K562 (cell line): ENCODE measurements at regions not wholly inside any gene's neighbourhood (a gene's known extent, or its start where the extent isn't known, plus 50 kb on each side); places are given as distances from the start of the nearest gene placed in this dataset.

Experiments used
- CBX2 ChIP-seq: fragments of 200-600 bp; sonication (generic); IDR thresholded peaks from one replicate; pipeline ENCODE4 v1.6.1; 2012; ENCODE audit warnings: mild to moderate bottlenecking, low read length, inconsistent platforms; ENCODE audit not compliant: insufficient read depth, poor library complexity, severe bottlenecking
- REST ChIP-seq, 2 experiments: fragments of 450-650 bp; formaldehyde crosslinking in 1 of 2; IDR thresholded peaks; 2 replicates each; pipeline versions ENCODE4 v1.4.0 to v1.6.1; 2014 to 2020; ENCODE audit warnings: mild to moderate bottlenecking in 2 of 2, borderline replicate concordance in 1 of 2, low read depth in 1 of 2
- SIN3A ChIP-seq, 2 experiments: fragments of 150-350 bp in 1 of 2; IDR thresholded peaks; 2 replicates each; pipeline ENCODE4 v1.6.1; 2011 to 2016; ENCODE audit warnings: borderline replicate concordance in 2 of 2, low read depth in 2 of 2, low read length in 2 of 2, mild to moderate bottlenecking in 2 of 2, moderate library complexity in 2 of 2; ENCODE audit not compliant: control insufficient read depth in 1 of 2
- USF2 ChIP-seq: sonication (generic); formaldehyde crosslinking; IDR thresholded peaks from 2 replicates; pipeline ENCODE4 v1.5.0; 2020; ENCODE audit warnings: missing genetic modification reagents
- ZNF174 ChIP-seq: fragments of 250-450 bp; sonication (Bioruptor Pico); IDR thresholded peaks from 2 replicates; pipeline ENCODE4 v1.4.0; 2020; ENCODE audit warnings: mild to moderate bottlenecking
- ZNF311 ChIP-seq: fragments of 250-450 bp; sonication (Bioruptor Pico); IDR thresholded peaks from 2 replicates; pipeline ENCODE4 v1.4.0; 2020; ENCODE audit warnings: mild to moderate bottlenecking, moderate library complexity
- TF ChIP-seq, protein P1 (sequence below): fragments of 450-650 bp; IDR thresholded peaks from 2 replicates; pipeline ENCODE4 v1.6.1; 2016; ENCODE audit warnings: mild to moderate bottlenecking, moderate library complexity

DNA sequence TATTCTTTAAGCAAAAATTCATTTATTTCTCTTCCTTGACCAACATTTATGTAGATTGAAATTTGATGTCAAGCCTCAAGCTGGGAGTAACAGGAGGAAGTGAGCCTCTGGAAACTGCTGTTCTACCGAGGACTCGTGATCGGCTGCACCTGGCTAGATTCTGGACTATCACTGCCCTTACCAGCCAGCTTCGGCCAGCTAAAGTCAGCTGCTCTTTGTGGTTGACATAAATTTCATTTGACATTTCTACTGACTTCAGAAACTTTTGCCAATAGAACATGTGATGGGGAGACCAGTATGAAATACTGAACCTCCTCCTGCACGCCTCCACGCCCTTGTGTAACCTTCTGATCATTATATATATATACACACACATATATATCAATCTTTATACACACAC is 74.2 kb upstream of the RGPD5 start (continued):
- TF ChIP-seq REST (IDR thresholded peaks at IDR 0.05; ENCODE audit: borderline replicate concordance) (no peak), REST (CRISPR knock-in tag; IDR thresholded peaks at IDR 0.05; ENCODE audit: low read depth) (no peak), USF2 (no peak), SIN3A (IDR thresholded peaks at IDR 0.05; ENCODE audit: borderline replicate concordance in 2 of 2, control insufficient read depth in 1 of 2, low read depth in 2 of 2, low read length in 2 of 2) (no peak), CBX2 (no peak), ZNF311 (CRISPR knock-in tag) (no peak), ZNF174 (CRISPR knock-in tag) (no peak)
- TF ChIP-seq, protein P1, sequence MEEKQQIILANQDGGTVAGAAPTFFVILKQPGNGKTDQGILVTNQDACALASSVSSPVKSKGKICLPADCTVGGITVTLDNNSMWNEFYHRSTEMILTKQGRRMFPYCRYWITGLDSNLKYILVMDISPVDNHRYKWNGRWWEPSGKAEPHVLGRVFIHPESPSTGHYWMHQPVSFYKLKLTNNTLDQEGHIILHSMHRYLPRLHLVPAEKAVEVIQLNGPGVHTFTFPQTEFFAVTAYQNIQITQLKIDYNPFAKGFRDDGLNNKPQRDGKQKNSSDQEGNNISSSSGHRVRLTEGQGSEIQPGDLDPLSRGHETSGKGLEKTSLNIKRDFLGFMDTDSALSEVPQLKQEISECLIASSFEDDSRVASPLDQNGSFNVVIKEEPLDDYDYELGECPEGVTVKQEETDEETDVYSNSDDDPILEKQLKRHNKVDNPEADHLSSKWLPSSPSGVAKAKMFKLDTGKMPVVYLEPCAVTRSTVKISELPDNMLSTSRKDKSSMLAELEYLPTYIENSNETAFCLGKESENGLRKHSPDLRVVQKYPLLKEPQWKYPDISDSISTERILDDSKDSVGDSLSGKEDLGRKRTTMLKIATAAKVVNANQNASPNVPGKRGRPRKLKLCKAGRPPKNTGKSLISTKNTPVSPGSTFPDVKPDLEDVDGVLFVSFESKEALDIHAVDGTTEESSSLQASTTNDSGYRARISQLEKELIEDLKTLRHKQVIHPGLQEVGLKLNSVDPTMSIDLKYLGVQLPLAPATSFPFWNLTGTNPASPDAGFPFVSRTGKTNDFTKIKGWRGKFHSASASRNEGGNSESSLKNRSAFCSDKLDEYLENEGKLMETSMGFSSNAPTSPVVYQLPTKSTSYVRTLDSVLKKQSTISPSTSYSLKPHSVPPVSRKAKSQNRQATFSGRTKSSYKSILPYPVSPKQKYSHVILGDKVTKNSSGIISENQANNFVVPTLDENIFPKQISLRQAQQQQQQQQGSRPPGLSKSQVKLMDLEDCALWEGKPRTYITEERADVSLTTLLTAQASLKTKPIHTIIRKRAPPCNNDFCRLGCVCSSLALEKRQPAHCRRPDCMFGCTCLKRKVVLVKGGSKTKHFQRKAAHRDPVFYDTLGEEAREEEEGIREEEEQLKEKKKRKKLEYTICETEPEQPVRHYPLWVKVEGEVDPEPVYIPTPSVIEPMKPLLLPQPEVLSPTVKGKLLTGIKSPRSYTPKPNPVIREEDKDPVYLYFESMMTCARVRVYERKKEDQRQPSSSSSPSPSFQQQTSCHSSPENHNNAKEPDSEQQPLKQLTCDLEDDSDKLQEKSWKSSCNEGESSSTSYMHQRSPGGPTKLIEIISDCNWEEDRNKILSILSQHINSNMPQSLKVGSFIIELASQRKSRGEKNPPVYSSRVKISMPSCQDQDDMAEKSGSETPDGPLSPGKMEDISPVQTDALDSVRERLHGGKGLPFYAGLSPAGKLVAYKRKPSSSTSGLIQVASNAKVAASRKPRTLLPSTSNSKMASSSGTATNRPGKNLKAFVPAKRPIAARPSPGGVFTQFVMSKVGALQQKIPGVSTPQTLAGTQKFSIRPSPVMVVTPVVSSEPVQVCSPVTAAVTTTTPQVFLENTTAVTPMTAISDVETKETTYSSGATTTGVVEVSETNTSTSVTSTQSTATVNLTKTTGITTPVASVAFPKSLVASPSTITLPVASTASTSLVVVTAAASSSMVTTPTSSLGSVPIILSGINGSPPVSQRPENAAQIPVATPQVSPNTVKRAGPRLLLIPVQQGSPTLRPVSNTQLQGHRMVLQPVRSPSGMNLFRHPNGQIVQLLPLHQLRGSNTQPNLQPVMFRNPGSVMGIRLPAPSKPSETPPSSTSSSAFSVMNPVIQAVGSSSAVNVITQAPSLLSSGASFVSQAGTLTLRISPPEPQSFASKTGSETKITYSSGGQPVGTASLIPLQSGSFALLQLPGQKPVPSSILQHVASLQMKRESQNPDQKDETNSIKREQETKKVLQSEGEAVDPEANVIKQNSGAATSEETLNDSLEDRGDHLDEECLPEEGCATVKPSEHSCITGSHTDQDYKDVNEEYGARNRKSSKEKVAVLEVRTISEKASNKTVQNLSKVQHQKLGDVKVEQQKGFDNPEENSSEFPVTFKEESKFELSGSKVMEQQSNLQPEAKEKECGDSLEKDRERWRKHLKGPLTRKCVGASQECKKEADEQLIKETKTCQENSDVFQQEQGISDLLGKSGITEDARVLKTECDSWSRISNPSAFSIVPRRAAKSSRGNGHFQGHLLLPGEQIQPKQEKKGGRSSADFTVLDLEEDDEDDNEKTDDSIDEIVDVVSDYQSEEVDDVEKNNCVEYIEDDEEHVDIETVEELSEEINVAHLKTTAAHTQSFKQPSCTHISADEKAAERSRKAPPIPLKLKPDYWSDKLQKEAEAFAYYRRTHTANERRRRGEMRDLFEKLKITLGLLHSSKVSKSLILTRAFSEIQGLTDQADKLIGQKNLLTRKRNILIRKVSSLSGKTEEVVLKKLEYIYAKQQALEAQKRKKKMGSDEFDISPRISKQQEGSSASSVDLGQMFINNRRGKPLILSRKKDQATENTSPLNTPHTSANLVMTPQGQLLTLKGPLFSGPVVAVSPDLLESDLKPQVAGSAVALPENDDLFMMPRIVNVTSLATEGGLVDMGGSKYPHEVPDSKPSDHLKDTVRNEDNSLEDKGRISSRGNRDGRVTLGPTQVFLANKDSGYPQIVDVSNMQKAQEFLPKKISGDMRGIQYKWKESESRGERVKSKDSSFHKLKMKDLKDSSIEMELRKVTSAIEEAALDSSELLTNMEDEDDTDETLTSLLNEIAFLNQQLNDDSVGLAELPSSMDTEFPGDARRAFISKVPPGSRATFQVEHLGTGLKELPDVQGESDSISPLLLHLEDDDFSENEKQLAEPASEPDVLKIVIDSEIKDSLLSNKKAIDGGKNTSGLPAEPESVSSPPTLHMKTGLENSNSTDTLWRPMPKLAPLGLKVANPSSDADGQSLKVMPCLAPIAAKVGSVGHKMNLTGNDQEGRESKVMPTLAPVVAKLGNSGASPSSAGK: no peak
